Endothelial cell (in vitro differentiated cells): ENCODE measurements at regions not wholly inside any gene's neighbourhood (a gene's known extent, or its start where the extent isn't known, plus 50 kb on each side); places are given as distances from the start of the nearest gene placed in this dataset.
"Not testable (repeated sequence)": the region's sequence is repeated elsewhere in the genome, so short reads cannot be mapped to it uniquely, and the experiment has no call there.

ENCODE experiments used
- DNase-seq: peaks from one replicate; pipeline ENCODE4 v3.0.0; 2021; ENCODE audit warnings: low spot score
- H3K27ac Mint-ChIP-seq: one replicate; pipeline ENCODE4 v1.8.0; 2021; ENCODE audit warnings: mixed read lengths, inconsistent platforms; ENCODE audit not compliant: unreplicated experiment
- H3K27me3 Mint-ChIP-seq: one replicate; pipeline ENCODE4 v1.8.0; 2021; ENCODE audit warnings: mild to moderate bottlenecking, moderate library complexity, mixed read lengths, inconsistent platforms; ENCODE audit not compliant: unreplicated experiment
- H3K36me3 Mint-ChIP-seq: one replicate; pipeline ENCODE4 v1.8.0; 2021; ENCODE audit warnings: mild to moderate bottlenecking, low read depth, mixed read lengths, inconsistent platforms; ENCODE audit not compliant: unreplicated experiment
- H3K4me1 Mint-ChIP-seq: one replicate; pipeline ENCODE4 v1.8.0; 2021; ENCODE audit warnings: mild to moderate bottlenecking, mixed read lengths, inconsistent platforms; ENCODE audit not compliant: unreplicated experiment
- H3K4me3 Mint-ChIP-seq: one replicate; pipeline ENCODE4 v1.8.0; 2021; ENCODE audit warnings: mild to moderate bottlenecking, mixed read lengths, inconsistent platforms; ENCODE audit not compliant: unreplicated experiment
- H3K9me3 Mint-ChIP-seq: one replicate; pipeline ENCODE4 v1.8.0; 2021; ENCODE audit warnings: mixed read lengths, inconsistent platforms; ENCODE audit not compliant: unreplicated experiment
- TF ChIP-seq, protein P1 (sequence below): fragments of 200-600 bp; sonication (generic); IDR thresholded peaks from one replicate; pipeline ENCODE4 v1.5.0; 2021; ENCODE audit warnings: antibody characterized with exemption; ENCODE audit not compliant: unreplicated experiment

DNA sequence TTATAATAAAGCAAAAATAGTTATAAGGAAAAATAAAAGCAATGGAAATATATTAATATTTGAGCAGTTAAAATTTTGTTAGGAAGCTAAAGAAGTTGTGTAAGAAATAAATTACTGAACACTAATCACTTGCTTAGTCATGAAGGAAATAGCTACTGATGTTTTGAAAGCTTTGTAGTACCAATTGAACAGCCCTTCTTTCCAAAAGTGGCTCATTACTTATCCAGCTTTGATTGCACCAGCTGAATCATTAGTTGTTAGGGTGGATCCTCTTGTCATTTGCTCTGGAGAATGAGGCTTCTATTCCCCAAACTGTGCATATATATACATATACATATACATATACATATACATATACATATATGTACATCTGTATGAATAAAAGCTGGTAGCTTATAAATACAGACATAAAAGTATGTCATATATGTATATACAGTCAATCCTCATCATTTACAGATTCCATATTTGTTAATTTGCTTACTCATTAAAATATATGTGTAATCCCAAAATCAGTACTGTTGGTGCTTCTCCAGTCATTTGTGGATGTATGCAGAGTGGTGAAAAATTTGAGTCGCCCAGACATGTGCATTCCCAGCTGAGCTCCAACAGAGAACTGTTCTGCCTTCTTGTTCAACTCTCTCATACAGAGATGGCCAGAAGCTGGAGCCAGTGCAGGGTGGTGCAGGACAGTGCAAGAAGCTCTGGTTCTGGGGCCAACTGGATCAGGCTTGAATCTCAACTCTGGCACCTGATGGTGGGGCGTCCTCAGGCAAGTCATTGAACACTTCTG lies 214.1 kb downstream of the RPAP3 start:
- DNase-seq = no peak
- TF ChIP-seq, protein P1, sequence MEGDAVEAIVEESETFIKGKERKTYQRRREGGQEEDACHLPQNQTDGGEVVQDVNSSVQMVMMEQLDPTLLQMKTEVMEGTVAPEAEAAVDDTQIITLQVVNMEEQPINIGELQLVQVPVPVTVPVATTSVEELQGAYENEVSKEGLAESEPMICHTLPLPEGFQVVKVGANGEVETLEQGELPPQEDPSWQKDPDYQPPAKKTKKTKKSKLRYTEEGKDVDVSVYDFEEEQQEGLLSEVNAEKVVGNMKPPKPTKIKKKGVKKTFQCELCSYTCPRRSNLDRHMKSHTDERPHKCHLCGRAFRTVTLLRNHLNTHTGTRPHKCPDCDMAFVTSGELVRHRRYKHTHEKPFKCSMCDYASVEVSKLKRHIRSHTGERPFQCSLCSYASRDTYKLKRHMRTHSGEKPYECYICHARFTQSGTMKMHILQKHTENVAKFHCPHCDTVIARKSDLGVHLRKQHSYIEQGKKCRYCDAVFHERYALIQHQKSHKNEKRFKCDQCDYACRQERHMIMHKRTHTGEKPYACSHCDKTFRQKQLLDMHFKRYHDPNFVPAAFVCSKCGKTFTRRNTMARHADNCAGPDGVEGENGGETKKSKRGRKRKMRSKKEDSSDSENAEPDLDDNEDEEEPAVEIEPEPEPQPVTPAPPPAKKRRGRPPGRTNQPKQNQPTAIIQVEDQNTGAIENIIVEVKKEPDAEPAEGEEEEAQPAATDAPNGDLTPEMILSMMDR = no peak
- Mint-ChIP-seq H3K4me1 (no peaks in the 10 kb centered on the region), H3K4me3 (no peak overlapping the region), H3K27ac (no peak overlapping the region), H3K9me3 (peaks cover 13% of the 10 kb centered on the region), H3K36me3 (no peaks in the 10 kb centered on the region), H3K27me3 (no peaks in the 10 kb centered on the region)

GRCh38 chr12:47488888-47489287 lies 216.9 kb downstream of the RPAP3 start:
- TF ChIP-seq, protein P1 = no peak
- Mint-ChIP-seq H3K4me1 (no peaks in the 10 kb centered on the region), H3K9me3 (peaks cover 13% of the 10 kb centered on the region), H3K27ac (no peak overlapping the region), H3K4me3 (no peak overlapping the region), H3K27me3 (no peaks in the 10 kb centered on the region), H3K36me3 (no peaks in the 10 kb centered on the region)
- no peak for DNase-seq

GRCh38 chr12:47481041-47481440 lies 224.8 kb downstream of the RPAP3 start:
- H3K27me3 Mint-ChIP-seq = peaks cover 2% of the 10 kb centered on the region

GRCh38 chr12:47478426-47478825 lies 227.4 kb downstream of the RPAP3 start:
- no peak overlapping the region for H3K27ac Mint-ChIP-seq
- DNase-seq = no peak
- H3K4me3 Mint-ChIP-seq = no peak overlapping the region
- H3K36me3 Mint-ChIP-seq = no peaks in the 10 kb centered on the region
- H3K27me3 Mint-ChIP-seq = peaks cover 2% of the 10 kb centered on the region
- H3K4me1 Mint-ChIP-seq = no peaks in the 10 kb centered on the region
- H3K9me3 Mint-ChIP-seq = peaks cover 6% of the 10 kb centered on the region
- TF ChIP-seq, protein P1 = no peak

More at GRCh38 chr12:47481041-47481440, 224.8 kb downstream of the RPAP3 start:
- no peak for DNase-seq
- Mint-ChIP-seq H3K4me1 (no peaks in the 10 kb centered on the region), H3K36me3 (no peaks in the 10 kb centered on the region), H3K4me3 (no peak overlapping the region), H3K9me3 (peaks cover 2% of the 10 kb centered on the region), H3K27ac (no peak overlapping the region)
- TF ChIP-seq, protein P1 = no peak

DNA sequence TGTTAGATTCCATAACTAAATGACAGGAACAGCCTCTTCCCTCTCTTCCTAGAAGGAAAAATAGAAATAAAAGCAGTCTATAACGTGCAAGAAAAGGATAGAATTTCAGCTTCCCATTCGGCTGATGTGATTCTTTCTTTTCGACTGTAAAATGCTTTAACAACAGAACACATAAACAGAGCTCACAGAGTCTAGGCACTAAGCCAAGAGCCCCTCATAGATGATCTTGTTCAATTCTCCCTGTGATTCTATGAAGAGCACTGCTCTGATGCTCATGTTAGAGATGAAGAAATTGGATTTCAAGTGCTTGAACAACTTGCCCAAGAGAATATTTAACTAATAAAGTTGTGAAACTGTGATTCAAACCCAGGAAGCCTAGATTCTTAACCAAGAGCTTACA lies 232.7 kb downstream of the RPAP3 start:
- Mint-ChIP-seq H3K9me3 (peaks cover 6% of the 10 kb centered on the region), H3K27me3 (no peaks in the 10 kb centered on the region), H3K36me3 (no peaks in the 10 kb centered on the region), H3K4me1 (no peaks in the 10 kb centered on the region), H3K4me3 (no peak overlapping the region), H3K27ac (no peak overlapping the region)
- TF ChIP-seq, protein P1 = no peak
- DNase-seq = no peak

- H3K36me3 Mint-ChIP-seq, H3K9me3 Mint-ChIP-seq, H3K27ac Mint-ChIP-seq, H3K4me1 Mint-ChIP-seq, DNase-seq, H3K27me3 Mint-ChIP-seq, H3K4me3 Mint-ChIP-seq: not testable (repeated sequence)
Measured at GRCh38 chr12:47470349-47470748, 235.5 kb downstream of the RPAP3 start.

DNA sequence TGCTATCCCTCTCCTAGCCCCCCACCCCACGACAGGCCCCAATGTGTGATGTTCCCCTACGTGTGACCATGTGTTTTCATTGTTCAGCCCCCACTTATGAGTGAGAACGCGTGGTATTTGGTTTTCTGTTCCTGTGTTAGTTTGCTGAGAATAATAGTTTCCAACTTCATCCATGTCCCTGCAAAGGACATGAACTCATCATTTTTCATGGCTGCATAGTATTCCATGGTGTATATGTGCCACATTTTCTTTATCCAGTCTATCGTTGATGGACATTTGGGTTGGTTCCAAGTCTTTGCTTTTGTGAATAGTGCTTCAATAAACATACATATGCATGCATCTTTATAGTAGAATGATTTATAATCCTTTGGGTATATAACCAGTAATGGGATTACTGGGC lies 241.9 kb downstream of the RPAP3 start:
- H3K27ac Mint-ChIP-seq, H3K27me3 Mint-ChIP-seq, H3K9me3 Mint-ChIP-seq, H3K36me3 Mint-ChIP-seq, H3K4me1 Mint-ChIP-seq, DNase-seq, H3K4me3 Mint-ChIP-seq: not testable (repeated sequence)
